DMS153 treated with DMSO at 0.1 percent for 48 hours (cell line): ENCODE measurements at regions not wholly inside any gene's neighbourhood (a gene's known extent, or its start where the extent isn't known, plus 50 kb on each side); places are given as distances from the start of the nearest gene placed in this dataset.

Experiments used
- DNase-seq: peaks from one replicate; lab custom pipeline; 2025; ENCODE audit not compliant: unreplicated experiment; lab: John Stamatoyannopoulos, UW

DNA sequence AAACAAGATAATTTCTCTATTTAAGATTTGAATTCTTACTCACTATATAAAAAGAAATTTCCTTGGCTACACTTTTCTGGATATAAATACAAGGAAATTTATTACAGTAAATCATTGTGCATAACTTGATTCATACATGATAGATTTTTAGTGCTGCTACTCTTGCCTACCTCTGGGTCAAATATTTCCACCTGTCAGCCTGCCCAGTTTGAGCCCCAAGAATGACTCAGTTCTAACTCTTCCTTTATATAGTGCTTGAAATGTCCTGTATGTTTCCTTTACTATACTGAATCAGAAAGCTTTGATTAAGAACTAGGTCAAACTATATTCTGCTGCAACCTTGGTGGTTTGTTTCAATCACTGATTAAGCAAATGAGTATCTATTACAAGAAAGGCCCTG lies 147.4 kb upstream of the FTMT start:
- no peak for DNase-seq

DNA sequence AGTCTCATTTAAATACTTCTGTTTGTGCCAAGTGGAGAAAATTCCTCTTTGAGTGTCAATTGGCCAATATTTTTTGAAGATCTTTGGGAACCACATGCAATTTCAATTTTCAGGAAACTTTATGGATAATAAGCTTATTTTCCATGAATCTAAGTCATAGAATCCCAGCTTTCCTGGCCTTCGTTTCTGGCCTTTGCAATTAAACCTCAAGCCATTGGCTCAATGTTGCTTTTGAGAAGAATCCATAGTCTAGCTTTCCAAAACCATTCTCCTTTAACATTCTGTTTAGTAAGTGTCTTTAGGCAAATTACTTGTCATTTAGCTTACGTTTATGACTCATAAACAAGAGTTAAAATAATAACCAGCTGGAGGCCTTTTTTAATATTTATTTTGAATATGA lies 145.0 kb upstream of the FTMT start:
- DNase-seq = no peak

DNA sequence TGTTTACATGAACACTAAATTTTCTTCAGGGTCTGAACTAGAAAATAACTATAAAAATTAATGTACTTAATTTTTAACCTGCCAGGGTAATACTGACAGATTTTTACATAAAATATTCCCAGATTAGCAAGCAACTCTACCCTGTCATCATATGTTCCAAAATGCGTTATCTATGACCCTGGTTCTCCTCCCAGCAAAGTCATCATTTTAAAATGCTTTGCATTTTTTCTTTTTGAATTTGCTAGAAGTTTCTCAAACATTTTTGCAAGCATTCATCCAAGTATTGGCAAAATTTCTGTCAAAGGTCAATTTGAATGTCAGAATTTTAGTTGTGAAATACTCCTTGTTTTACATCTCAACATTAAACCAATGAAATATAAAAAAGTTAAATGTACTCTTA lies 144.5 kb upstream of the FTMT start:
- DNase-seq = no peak

DNA sequence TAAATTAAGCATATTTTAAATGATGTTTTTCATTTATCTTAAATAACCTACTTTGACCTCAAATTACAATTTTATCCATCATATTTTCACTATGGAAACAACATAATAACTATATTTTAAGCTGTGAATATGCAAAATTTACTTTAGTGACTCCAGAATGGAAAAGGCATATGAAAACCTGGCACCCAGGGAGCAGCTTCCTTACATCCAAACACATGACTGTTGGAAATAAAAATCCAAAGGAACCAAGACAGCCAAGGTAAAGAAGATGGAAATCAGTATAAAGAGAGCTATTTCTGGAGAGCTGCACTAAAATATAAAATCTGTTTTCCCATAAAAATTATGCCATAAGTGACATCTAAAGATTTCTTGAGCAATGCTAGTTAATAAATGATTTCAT lies 140.3 kb upstream of the FTMT start:
- DNase-seq = no peak

DNA sequence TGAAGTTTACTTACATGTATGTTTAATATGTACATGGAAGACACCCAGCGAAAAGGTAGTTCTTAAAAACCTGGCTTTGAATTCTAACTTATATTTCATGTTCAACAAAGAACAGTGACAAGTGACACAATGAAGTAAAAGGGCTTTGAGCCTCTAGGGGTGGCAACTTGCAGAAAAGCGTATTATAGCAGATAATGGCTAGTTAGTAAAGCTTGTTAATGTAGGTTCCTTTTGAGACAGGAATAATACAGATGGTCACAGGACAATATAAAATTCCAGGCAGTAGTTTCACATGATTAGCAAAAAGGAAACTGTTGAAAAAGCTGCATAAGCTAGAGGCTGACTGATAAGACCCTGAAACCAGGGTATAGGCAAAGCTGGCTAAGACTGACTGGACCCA lies 132.4 kb upstream of the FTMT start:
- no peak for DNase-seq

DNA sequence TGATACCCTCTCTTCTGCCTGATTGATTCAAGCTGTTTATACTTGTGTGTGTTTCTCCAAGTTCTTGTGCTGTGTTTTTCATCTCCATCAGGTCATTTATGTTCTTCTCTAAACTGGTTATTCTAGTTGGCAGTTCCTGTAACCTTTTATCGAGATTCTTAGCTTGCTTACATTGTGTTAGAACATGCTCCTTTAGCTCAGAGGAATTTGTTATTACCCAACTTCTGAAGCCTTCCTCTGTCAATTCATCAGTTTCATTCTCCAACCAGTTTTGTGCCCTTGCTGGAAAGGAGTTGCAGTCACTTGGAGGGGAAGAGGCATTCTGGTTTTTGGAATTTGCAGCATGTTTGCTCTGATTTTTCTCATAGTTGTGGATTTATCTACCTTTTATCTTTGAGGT lies 126.2 kb upstream of the FTMT start:
- no peak for DNase-seq

DNA sequence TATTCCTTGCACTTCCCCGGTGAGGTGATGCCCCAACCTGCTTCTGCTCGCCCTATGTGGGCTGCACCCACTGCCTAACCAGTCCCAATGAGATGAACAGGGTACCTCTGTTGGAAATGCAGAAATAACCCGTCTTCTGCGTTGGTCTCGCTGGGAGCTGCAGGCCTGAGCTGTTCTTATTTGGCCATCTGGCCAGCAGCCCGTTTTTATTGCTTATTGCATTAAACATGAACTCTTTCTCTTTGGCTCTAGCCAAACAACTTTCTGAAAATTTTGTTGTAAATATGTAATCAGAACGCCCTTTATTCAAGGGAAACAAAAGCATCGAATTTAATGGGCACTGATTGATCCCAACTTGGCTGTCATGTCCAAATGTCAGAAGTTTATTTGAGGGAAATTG lies 124.7 kb upstream of the FTMT start:
- DNase-seq = no peak

DNA sequence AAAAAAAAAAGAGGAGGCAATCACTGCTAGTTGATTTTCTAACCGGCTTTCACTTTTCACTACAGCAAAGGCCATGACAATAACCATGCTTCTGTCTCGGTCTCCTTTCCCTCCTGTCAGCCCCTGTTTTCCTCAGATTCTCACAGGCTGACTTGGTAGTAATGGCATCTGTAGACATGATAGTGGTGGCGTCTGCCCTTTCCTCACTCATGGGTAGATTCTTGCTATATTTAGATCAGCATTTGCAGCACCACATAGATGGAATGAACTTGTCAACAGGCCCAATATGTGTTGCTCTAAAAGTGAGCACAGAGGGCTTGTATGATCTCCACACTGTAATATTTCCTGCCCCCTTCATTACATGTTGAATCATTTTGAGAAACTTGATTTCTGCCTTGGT lies 120.3 kb upstream of the FTMT start:
- no peak for DNase-seq

DNA sequence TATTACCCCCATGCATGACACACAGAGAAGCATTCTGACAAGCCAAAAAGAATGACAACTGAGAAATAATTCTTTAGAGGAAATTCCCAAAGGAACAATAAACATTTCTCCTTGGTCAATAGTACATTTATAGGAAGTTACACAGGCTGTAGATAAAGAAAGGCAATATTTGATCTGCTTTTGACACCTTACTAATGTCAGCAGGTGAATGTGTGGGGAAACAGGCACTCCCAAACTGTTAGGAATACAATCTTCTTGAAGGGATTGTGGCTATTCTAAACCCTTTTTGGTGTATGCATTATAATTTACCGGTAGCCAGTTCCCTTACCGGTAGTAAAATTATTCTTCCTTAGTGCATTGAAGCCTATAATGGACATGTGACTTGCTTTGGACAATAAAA lies 116.1 kb upstream of the FTMT start:
- DNase-seq = no peak

DNA sequence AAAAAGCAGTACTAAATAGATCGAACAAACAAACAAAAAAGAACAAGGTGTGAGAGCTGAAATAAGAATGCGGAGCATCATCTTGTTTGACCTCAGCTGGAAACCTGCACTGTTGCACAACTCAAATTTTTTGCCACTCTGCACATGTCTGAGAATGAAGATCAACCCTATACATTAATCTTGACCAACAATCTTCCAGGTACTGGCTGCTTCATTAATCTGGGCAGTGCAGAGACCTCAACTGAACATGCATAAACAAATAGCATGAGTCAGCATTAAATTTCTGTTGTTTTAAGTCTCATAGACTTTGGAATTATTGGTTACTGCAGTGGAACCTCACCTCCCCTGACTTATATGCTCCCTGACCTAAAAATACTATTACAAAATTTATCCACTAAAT lies 114.6 kb upstream of the FTMT start:
- no peak for DNase-seq

DNA sequence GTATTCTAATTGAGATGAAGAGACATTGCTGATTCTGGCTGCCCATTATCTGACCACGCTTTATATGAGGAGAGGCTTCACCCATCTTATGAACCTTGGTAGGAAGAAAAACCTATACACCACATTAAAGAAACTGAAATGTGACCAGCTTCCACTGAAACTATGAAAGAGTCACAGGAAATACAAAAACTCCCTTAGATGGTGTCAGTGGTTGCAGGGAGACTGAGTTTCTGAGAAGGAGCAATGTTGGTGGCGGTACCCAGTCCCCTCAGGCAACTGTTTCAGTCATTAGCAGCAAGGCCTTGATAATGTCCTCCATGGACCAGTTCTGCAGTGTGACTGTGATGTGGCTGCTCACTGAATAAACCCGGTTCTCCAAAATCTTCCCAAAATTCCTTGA lies 110.5 kb upstream of the FTMT start:
- DNase-seq = no peak

DNA sequence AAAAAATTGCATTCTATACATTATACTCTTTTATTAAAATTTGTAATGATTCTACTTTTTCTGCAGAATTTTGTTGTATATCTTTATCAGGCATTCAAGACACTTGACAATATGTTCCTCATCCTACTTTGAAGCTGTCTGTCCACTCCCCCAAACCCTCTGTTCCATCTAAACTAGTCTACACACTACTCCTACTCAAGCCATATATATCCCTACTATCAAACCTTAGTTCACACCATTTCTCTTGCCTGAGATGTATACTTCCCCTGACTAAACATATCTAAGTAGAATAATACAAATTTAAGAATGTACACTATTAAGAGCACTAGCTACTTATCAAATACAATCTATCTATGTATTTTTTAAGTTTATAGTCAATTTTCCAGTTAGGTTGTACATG lies 107.1 kb upstream of the FTMT start:
- DNase-seq = no peak

DNA sequence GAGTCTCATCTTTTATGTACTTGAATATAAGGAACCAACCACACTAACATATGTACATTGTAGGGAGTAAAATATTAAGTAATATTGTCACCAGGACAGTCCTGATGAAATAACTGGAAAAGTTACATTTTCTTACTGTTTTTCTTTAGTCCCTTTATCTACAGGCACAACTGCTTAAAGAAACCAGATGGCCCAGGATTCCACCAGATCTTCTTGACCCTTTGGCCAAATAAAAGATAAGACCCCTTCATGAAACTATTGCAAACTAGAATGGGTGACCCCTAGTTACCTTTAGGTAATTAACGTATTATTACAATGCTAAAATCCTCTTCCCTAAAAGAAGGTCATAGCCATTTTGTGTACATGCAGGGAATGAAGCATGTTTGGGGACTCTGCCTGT lies 106.3 kb upstream of the FTMT start:
- DNase-seq = no peak

DNA sequence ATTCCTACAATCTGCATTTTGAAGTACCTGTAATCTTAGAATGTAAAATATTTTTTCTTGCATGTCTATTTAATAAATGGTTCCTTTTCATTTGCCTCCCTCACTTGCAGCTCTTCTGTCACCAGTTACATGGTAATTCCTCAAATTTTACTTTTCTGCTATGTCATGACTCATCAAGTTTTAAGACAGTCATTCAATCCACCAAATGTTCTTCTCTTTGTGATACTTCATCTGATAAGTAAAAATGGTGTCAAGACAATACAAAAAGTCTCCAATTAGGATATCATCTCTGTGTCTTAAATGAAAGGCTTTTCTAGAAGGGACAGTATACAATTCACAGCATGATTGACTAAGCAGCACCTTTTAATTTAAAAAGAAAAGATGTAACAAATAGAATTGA lies 104.9 kb upstream of the FTMT start:
- no peak for DNase-seq

DNA sequence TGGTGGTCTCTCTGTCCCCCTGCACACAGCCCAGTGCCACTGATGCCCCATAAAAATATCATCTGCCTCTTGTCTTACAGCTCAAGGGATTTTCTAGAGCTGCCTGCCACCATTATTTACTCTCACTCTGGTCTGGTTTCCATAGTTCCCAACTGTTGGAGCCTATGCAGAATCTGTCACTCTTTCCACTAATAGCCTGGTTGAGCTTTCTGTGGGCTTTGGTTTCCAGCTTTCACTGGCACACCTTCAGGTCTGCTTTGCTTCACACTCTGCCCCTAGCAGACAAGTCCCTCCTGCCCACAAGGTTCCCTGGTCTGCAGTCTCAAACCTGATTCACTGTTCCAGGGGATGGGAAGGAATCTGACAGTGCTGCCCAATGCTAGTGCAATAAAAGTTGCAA lies 103.0 kb upstream of the FTMT start:
- no peak for DNase-seq

DNA sequence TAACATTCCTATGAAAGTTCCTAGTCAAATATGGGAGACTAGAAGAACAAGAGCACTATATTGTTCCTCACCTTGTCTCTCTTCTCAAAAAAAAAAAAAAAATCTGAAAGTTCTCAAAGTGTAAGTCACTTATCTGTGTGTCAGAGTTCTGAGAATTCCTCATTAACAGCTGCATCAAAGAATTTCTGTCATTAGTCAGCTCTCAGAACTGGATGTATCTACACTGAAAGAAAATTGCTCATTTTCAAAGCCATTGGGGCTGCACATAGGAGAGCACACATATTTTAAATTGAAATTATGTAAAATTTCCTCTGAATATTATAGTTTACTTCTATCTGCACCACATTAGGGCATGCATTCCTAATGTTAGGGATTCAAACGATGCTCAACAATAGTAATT lies 99.5 kb upstream of the FTMT start:
- no peak for DNase-seq

DNA sequence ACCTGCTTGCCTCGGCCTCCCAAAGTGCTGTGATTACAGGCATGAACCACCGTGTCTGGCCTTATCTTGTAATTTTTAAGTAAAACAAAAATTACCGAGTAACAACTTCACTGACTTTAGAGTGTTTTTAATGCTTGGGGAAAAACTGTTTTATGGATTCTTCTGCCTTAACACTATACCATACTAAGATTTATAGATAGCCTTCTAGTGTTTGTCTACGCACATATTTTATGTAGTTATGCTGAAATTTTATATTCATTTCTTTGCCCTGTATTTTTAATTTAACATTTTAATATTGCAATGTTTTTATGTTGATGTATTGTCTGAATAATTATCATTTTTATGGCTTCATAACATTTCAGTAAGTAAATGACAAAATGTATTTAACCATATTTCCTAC lies 96.4 kb upstream of the FTMT start:
- no peak for DNase-seq

DNA sequence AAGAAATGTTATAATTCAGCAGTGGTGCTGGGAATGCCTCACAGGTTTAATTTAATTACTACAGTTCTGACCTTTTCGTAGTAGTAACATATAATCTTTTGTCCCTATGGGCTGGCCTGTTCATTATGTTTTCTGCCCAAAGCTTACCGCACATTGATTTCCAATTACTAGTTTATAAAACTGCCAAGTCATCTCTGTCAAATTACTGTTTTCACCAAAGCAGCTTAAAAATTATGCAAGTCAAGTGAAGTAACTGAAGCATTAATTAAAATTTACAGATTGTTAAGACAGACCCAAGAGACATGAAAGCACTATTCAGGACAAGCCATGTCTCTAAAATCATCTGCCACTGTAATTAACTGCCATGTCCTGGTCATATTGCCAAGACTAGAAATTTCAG lies 93.9 kb upstream of the FTMT start:
- no peak for DNase-seq

DNA sequence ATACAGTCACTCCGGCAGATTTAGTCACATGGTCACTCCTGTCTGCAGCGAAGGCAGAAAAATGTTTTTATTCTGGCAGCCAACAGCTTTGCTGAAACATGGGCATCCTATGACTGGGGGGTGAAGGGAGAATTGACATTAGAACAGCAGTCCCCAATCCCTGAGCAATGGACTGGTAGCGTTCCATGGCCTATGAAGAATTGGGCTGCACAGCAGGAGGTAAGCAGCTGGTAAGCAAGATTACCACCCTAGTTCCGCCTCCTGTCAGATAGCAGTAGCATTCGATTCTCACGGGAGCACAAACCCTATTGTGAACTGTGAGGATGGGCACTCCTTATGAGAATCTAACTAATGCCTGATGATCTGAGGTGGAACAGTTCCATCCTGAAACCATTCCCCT lies 93.1 kb upstream of the FTMT start:
- DNase-seq = no peak

DNA sequence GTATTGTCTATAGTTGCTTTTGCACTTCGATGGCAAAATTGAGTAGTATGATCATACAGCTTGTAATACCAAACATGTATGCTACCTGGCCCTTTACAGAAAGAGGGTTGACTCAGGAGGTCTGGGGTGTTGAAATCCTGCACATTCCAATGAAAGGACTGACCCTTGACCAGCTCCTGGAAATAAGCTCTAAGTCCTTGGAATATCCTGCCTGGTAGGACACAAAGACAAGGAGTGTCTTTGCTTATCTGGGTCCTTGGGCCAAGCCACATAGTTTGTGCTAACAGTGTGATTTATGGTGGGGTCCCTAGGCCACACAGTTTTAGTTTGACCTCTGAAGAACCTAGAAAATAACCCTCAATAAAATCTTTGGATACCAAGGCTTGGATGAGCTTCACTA lies 89.3 kb upstream of the FTMT start:
- DNase-seq = no peak

DNA sequence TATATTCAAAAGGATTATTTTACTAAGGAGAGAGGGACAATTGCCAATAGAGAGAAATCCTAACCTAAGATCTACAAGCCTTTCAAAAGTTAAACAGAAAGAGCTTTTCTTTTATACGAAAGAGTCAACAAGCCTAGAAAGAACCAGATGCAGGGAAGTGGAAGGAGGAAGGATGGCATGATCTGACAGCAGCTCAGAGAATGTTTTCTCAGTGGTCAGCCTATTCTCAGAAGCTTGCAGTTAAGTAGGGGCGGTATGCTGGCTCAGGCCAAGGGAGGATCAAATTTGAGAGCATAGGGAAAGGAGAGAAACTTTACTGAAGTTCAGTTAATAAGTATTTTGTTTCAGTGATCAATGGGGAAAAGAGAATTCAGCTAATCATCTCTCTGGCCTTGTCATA lies 88.0 kb upstream of the FTMT start:
- DNase-seq = no peak

DNA sequence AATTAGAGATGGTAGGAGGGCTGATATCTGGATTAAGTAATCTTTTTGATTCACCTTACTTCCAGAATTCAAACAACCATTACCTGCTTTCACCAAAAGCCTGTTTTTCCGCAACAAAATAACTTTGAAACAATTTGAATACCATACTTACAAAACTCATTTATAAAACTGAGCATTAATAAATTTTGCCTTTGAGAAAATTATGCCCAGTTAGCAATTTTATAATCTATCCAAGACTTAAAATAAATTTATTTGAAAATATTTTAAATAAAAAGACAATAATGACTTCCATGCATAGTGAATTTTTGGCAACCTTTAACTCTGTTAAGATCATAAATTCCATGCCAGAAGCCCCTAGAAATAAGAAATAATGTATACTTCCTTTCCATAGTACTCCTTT lies 71.3 kb upstream of the FTMT start:
- DNase-seq = no peak

DNA sequence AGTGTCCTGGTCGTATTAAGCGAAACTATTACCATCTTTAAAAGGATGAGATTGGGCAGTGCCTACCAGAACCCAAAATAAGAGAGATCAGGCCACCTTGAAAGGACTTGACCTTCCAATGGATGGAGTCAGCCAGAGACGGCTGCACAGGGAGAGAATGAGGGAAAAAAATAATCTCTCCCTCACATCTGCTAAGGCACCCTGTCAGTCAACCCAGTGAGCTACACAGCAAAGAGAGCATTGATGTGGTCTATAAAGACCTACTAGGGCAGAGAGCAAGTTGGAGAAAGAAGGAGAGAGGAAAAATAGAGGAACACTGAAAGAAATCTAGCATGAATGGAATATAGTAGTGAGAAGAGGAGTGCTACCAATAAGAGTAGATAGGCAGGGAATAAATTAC lies 68.0 kb upstream of the FTMT start:
- no peak for DNase-seq

DNA sequence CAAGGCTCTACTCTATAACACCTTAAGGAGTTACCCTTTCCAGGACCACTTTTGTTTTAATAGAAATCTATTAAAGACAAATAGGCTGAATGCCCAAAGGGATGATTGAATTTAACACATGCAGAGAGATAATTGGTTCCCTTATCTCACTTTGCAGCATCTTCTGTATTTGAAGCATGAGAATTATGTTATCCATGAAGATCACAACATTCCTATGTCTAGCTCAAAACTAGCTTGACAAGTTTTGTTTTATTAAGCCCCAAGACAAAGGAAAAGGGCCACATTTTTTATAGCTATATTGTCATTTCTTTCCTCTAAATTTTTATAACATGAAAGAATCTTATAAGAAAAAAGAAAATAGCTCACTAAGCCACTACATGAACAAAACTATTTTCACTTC lies 57.9 kb upstream of the FTMT start:
- no peak for DNase-seq
